WTC11 (cell line): ENCODE measurements at regions not wholly inside any gene's neighbourhood (a gene's known extent, or its start where the extent isn't known, plus 50 kb on each side); places are given as distances from the start of the nearest gene placed in this dataset.

Source experiments
- CREB1 ChIP-seq: sonication (generic); formaldehyde crosslinking; IDR thresholded peaks from 2 replicates; pipeline ENCODE4 v1.8.0; 2023; ENCODE audit warnings: mild to moderate bottlenecking, missing genetic modification reagents
- CTCF ChIP-seq: fragments of 200-600 bp; IDR thresholded peaks from 2 replicates; pipeline ENCODE4 v1.8.0; 2022; ENCODE audit warnings: antibody characterized with exemption
- MAX ChIP-seq: sonication (generic); formaldehyde crosslinking; IDR thresholded peaks from 2 replicates; pipeline ENCODE4 v1.8.0; 2022; ENCODE audit warnings: mild to moderate bottlenecking, missing genetic modification reagents
- NFE2L1 ChIP-seq: sonication (generic); formaldehyde crosslinking; IDR thresholded peaks from 2 replicates; pipeline ENCODE4 v1.8.1; 2023; ENCODE audit warnings: missing genetic modification reagents
- SP1 ChIP-seq: sonication (generic); formaldehyde crosslinking; conservative IDR thresholded peaks from 2 replicates; pipeline ENCODE4 v1.8.1; 2022; ENCODE audit warnings: missing genetic modification reagents
- TP53 ChIP-seq: sonication (generic); formaldehyde crosslinking; IDR thresholded peaks from 2 replicates; pipeline ENCODE4 v1.8.1; 2023; ENCODE audit warnings: mild to moderate bottlenecking, missing genetic modification reagents

GRCh38 chr2:180222644-180223043, 215.5 kb upstream of the CWC22 start:
- TF ChIP-seq MAX, result no peak
- no peak for TF ChIP-seq NFE2L1 (CRISPR knock-in tag)
- no peak for TF ChIP-seq TP53 (CRISPR knock-in tag)
- TF ChIP-seq SP1, result no peak
- no peak for TF ChIP-seq CREB1 (CRISPR knock-in tag)
- TF ChIP-seq CTCF, result no peak
